Lung (tissue), 11 donors: ENCODE measurements at regions not wholly inside any gene's neighbourhood (a gene's known extent, or its start where the extent isn't known, plus 50 kb on each side); places are given as distances from the start of the nearest gene placed in this dataset.
A peak's percentile ranks its signal among the peaks of the same experiment; 100 is the strongest.

Experiments used
- ATAC-seq: fragments of 200-7000 bp; cut with Tn5 transposase; one replicate; pipeline ENCODE4 v1.9.1; 2020; ENCODE audit warnings: moderate number of reproducible peaks; ENCODE audit not compliant: insufficient read depth, low FRiP score
- DNase-seq, 3 donors: peaks; one replicate each; pipeline ENCODE4 v3.0.0-alpha.2; 2013 to 2017
- H3K27ac ChIP-seq, 2 donors: one replicate each; pipeline ENCODE4 v1.5.1; 2013; ENCODE audit warnings: mild to moderate bottlenecking in 2 of 2, moderate library complexity in 2 of 2, control low read depth in 1 of 2, inconsistent platforms in 1 of 2, low read depth in 1 of 2, low read length in 1 of 2
- H3K27me3 ChIP-seq, 3 donors: one replicate each; pipeline ENCODE4 v1.5.1; 2013; ENCODE audit warnings: low read length in 2 of 3; ENCODE audit not compliant: control insufficient read depth in 3 of 3, insufficient read depth in 3 of 3
- H3K36me3 ChIP-seq, 4 donors: one replicate each; pipeline ENCODE4 v1.5.1; 2013; ENCODE audit warnings: low read length in 4 of 4, mild to moderate bottlenecking in 1 of 4, moderate library complexity in 1 of 4; ENCODE audit not compliant: control insufficient read depth in 4 of 4, insufficient read depth in 4 of 4
- H3K4me1 ChIP-seq, 5 donors: one replicate each; pipeline ENCODE4 v1.5.1; 2013; ENCODE audit warnings: low read length in 5 of 5, mild to moderate bottlenecking in 2 of 5, moderate library complexity in 1 of 5; ENCODE audit not compliant: control insufficient read depth in 5 of 5, insufficient read depth in 5 of 5
- H3K4me3 ChIP-seq: one replicate; pipeline ENCODE4 v1.5.1; 2013; ENCODE audit warnings: mild to moderate bottlenecking, control low read depth, moderate library complexity
- H3K9ac ChIP-seq, 2 donors: one replicate each; pipeline ENCODE4 v1.5.1; 2013; ENCODE audit warnings: low read length in 2 of 2, control low read depth in 1 of 2; ENCODE audit not compliant: insufficient read depth in 1 of 2
- H3K9me3 ChIP-seq, 4 donors: one replicate each; pipeline ENCODE4 v1.5.1; 2013; ENCODE audit warnings: low read length in 3 of 4, mild to moderate bottlenecking in 1 of 4, moderate library complexity in 1 of 4; ENCODE audit not compliant: control insufficient read depth in 4 of 4, insufficient read depth in 3 of 4
- WGBS, 2 donors: extraction: QIAGEN DNeasy Blood & Tissue Kit; methylation state at CpG; one replicate each; pipeline ENCODE4 v1.1.7; 2013; 5-methylcytosine and 5-hydroxymethylcytosine counted together
- TF ChIP-seq, protein P1 (sequence below): IDR thresholded peaks from 2 replicates; pipeline ENCODE4 v1.5.1; 2012; ENCODE audit warnings: mild to moderate bottlenecking; ENCODE audit errors: control extremely low read depth, extremely low read depth
- donor health status: control.
- donor health status: control.
- donor health status: Bipolar disorder and iron deficiency.
- donor health status: healthy.
- donor health status: DM: yes; HTN: yes; CAD: no.

DNA sequence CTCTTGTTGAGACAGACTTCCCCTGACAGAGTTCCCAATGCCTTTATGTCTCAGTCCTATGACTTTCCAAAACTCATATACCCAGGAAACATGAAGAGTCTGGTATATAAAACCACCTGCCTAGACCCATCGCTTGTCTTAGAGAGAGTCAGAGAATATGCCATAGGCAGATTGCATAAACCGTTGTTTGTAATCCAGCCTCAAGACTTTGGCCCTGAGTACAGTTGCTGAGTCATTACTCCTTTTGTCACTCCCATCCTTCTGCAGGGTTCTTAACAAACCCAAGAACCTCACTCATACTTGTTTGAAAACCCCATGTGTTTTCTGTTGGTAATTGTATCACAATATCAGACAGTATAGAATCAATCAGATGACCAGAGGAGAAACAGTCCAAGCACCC lies 616.3 kb downstream of the SLCO4C1 start:
- no peak for ATAC-seq
- WGBS, 2 donors = 50 to 59% methylated on average over 2 of the region's 2 CpGs

DNA sequence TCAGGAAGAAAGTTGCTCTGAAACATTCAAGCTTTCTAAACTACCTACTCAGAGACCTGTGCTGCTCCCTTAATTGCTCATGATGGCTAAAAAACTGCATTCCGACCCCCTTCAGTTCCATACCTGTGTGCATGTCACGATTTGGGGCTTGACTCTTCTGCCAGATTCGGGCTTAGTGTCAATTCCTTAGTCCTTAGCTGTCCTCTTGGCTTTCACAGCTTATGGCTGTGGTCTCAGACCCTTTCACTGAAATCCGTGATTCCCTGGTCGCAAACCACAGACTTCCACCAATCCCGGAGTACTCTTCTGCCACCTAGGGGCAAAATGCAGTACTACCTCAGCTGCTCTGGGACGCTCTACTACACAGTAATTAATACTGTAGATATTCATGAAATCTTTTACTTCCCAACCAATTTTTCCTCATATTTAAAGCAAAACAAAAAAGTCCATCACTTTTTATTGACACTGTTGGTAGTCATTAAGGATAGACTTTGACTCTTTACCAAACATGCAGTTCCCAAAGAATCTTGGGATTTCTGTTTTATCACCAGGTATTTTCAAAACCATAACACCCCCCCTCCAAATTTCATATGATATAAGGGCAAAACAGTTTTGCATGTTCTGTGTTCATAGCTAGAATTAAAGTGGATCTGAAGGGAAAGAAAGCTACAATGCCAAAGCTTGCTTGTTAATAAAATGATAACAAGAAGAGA lies 617.4 kb downstream of the SLCO4C1 start:
- no peaks in the 10 kb centered on the region for H3K27me3 ChIP-seq
- 15 to 16% methylated on average over 7 of the region's 7 CpGs for WGBS, 2 donors
- H3K36me3 ChIP-seq = no peaks in the 10 kb centered on the region
- no peak overlapping the region for H3K4me3 ChIP-seq
- DNase-seq = peak; percentile 79 to 88 (median 83)
- TF ChIP-seq, protein P1, sequence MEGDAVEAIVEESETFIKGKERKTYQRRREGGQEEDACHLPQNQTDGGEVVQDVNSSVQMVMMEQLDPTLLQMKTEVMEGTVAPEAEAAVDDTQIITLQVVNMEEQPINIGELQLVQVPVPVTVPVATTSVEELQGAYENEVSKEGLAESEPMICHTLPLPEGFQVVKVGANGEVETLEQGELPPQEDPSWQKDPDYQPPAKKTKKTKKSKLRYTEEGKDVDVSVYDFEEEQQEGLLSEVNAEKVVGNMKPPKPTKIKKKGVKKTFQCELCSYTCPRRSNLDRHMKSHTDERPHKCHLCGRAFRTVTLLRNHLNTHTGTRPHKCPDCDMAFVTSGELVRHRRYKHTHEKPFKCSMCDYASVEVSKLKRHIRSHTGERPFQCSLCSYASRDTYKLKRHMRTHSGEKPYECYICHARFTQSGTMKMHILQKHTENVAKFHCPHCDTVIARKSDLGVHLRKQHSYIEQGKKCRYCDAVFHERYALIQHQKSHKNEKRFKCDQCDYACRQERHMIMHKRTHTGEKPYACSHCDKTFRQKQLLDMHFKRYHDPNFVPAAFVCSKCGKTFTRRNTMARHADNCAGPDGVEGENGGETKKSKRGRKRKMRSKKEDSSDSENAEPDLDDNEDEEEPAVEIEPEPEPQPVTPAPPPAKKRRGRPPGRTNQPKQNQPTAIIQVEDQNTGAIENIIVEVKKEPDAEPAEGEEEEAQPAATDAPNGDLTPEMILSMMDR = peak; percentile 47
- no peak overlapping the region for H3K9ac ChIP-seq
- H3K4me1 ChIP-seq = no peaks in the 10 kb centered on the region
- no peak overlapping the region for H3K27ac ChIP-seq
- ATAC-seq = peak; percentile 92
- H3K9me3 ChIP-seq = no peaks in the 10 kb centered on the region

More for the DNA sequence above, 616.3 kb downstream of the SLCO4C1 start:
- no peak overlapping the region for H3K9ac ChIP-seq
- H3K4me1 ChIP-seq = no peaks in the 10 kb centered on the region
- H3K36me3 ChIP-seq = no peaks in the 10 kb centered on the region
- no peaks in the 10 kb centered on the region for H3K27me3 ChIP-seq
- TF ChIP-seq, protein P1 = no peak
- DNase-seq = no peak
- H3K27ac ChIP-seq = no peak overlapping the region
- no peaks in the 10 kb centered on the region for H3K9me3 ChIP-seq
- H3K4me3 ChIP-seq = no peak overlapping the region

DNA sequence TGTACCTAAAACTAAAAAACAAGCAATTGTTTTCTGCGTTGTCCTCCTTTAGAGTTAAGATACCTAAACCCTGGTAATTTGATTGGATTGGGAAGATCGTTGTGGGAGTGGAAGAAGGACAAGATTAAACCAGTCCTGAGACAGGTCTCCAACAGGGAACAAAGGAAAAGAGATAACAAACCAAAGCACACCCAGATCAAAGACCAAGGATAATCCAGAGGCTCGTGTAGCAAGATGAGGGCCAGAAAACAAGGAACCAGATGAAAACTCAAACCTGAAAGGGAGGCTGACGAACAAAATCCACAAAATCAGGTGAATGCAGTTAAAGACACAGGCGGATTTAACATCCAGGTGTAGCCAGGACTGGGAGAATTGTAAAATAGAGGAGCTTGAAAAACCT lies 618.1 kb downstream of the SLCO4C1 start:
- WGBS, 2 donors = 74 to 79% methylated on average over 5 of the region's 5 CpGs
- TF ChIP-seq, protein P1 = no peak
- no peaks in the 10 kb centered on the region for H3K27me3 ChIP-seq
- no peak for ATAC-seq
- H3K36me3 ChIP-seq = no peaks in the 10 kb centered on the region
- no peak overlapping the region for H3K9ac ChIP-seq
- no peaks in the 10 kb centered on the region for H3K9me3 ChIP-seq
- H3K27ac ChIP-seq = no peak overlapping the region
- DNase-seq = no peak
- H3K4me3 ChIP-seq = no peak overlapping the region
- no peaks in the 10 kb centered on the region for H3K4me1 ChIP-seq

DNA sequence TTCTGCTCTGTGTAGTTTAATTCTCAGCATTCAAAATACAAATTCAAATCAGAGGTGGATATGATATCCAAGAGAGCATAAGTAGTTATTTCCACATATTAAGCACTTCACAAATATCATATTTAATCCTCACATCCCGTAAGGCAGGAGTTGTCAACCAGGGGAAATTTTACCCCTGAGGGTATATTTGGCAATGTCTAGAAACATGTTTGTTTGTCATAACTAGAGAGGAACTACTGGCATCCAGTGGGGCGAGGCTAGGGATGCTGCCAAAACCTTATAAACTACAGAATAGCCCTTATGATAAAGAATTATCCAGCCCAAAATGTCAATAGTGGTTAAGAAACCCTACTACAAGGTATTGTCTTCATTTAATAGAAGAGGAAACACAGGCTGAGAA lies 619.4 kb downstream of the SLCO4C1 start:
- 64 to 78% methylated on average over 2 of the region's 2 CpGs for WGBS, 2 donors
- Histone ChIP-seq H3K27ac (no peak overlapping the region), H3K27me3 (no peaks in the 10 kb centered on the region), H3K9ac (no peak overlapping the region), H3K4me3 (no peak overlapping the region), H3K4me1 (no peaks in the 10 kb centered on the region), H3K9me3 (no peaks in the 10 kb centered on the region), H3K36me3 (no peaks in the 10 kb centered on the region)
- TF ChIP-seq, protein P1 = no peak
- ATAC-seq (no peak), DNase-seq (no peak)
